ENCODE measurements at regions not wholly inside any gene's neighbourhood (a gene's known extent, or its start where the extent isn't known, plus 50 kb on each side); places are given as distances from the start of the nearest gene placed in this dataset.

DNA sequence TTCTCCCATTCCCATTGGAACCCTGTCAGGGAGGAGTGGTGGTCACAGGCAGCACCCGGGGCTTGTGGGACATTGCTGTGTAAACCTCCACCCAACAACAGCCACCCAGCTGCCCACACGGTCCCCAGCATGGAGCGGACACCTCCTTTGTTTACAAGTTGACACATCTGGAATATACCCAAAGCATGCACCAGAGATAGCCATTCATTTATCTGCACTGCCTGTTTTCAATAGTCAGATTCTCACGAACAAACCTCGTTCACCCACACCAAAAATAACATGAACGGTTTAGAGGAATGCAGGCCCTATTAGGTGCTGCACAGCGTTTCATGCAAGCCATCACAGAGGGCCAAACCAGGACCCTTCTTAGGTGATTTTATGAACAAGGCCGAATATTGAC is 244.8 kb downstream of the FOXL1 start:
- TF ChIP-seq, protein P1, sequence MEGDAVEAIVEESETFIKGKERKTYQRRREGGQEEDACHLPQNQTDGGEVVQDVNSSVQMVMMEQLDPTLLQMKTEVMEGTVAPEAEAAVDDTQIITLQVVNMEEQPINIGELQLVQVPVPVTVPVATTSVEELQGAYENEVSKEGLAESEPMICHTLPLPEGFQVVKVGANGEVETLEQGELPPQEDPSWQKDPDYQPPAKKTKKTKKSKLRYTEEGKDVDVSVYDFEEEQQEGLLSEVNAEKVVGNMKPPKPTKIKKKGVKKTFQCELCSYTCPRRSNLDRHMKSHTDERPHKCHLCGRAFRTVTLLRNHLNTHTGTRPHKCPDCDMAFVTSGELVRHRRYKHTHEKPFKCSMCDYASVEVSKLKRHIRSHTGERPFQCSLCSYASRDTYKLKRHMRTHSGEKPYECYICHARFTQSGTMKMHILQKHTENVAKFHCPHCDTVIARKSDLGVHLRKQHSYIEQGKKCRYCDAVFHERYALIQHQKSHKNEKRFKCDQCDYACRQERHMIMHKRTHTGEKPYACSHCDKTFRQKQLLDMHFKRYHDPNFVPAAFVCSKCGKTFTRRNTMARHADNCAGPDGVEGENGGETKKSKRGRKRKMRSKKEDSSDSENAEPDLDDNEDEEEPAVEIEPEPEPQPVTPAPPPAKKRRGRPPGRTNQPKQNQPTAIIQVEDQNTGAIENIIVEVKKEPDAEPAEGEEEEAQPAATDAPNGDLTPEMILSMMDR (IDR thresholded peaks at IDR 0.05) = no peak
- Histone ChIP-seq H3K4me1 (ENCODE audit: control insufficient read depth in 1 of 2, low read depth in 2 of 2) (peaks cover 0 to 13% of the 10 kb centered on the region in 2 donors), H3K27me3 (replicated peaks; ENCODE audit: insufficient read depth) (no peaks in the 10 kb centered on the region), H3K9me3 (no peaks in the 10 kb centered on the region), H3K27ac (no peak overlapping the region), H3K36me3 (no peaks in the 10 kb centered on the region), H3K4me3 (no peak overlapping the region)
- no peak for DNase-seq (ENCODE audit: low spot score)
- no peak for ATAC-seq (ENCODE audit: insufficient number of reproducible peaks, low FRiP score, low read depth)

DNA sequence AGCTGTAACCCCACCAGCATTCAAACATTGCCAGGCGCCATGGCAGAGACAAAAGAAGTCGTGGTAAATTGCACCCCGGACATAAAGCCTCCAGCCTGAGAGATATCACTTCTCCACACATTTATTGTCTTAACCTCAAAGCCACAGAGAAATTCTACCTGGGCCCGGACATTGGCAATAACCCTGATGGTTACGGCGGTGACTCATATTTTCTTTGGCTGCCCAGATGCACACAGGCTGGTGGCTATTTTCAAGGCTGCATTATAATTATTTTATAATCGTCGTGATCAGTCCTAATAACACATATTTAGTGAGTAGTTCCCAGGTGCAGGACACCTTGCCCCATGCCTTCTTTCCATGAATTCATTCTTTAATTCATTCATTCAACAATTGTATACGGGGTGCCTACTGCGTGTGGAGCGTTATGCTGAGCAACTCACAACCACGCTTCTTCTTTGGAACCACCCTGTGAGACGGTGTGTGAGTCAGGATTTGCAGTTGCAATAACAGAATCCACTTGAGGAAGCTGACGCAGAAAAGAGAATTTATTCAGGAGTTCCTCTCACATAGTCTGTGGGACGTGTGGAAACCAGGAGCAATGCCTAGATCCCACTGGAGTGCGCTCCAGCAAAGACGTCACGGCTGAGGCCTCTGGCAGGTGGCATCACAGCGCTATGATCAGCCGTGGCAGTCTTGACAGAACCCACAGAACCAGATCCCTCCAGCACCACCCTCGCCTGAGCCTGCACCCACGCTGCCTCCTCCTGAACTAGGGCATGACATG is 245.7 kb downstream of the FOXL1 start:
- Histone ChIP-seq H3K4me3 (no peak overlapping the region), H3K9me3 (no peaks in the 10 kb centered on the region), H3K36me3 (no peaks in the 10 kb centered on the region), H3K27me3 (replicated peaks; ENCODE audit: insufficient read depth) (no peaks in the 10 kb centered on the region), H3K4me1 (ENCODE audit: control insufficient read depth in 1 of 2, low read depth in 2 of 2) (peaks cover 0 to 3% of the 10 kb centered on the region in 2 donors), H3K27ac (no peak overlapping the region)
- TF ChIP-seq, protein P1 (IDR thresholded peaks at IDR 0.05) = no peak
- DNase-seq (ENCODE audit: low spot score) = no peak
- ATAC-seq (ENCODE audit: insufficient number of reproducible peaks, low FRiP score, low read depth) = no peak

DNA sequence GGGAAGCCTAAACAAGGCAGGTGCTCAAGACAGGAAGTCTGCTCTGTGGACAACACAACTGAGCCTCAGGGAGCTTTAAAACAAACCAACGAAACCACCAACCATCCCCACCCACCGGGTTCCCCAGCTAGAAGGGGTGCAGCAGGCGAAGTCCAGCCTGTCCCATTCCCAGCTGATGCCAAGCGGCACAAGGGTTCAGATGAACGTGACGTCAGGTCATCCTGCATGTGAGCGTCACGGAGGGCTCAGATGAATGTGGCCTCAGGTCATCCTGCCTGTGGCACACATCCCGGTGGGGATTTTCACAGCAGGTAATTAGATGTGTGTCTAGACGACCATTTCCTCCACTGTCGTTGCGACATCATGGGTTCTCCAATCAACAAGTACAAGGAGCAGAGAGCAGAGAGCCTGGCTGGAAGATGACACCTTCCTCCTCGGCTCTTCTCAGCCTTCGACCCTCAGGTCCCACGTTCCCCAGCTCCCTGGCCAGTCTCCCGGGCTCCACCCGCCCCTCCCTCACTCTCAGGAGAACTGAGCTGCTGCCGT is 246.5 kb downstream of the FOXL1 start:
- no peak for ATAC-seq (ENCODE audit: insufficient number of reproducible peaks, low FRiP score, low read depth)
- Histone ChIP-seq H3K27ac (no peak overlapping the region), H3K4me1 (ENCODE audit: control insufficient read depth in 1 of 2, low read depth in 2 of 2) (no peaks in the 10 kb centered on the region), H3K36me3 (no peaks in the 10 kb centered on the region), H3K9me3 (no peaks in the 10 kb centered on the region), H3K4me3 (no peak overlapping the region), H3K27me3 (replicated peaks; ENCODE audit: insufficient read depth) (no peaks in the 10 kb centered on the region)
- TF ChIP-seq, protein P1 (IDR thresholded peaks at IDR 0.05) = no peak
- DNase-seq (ENCODE audit: low spot score) = no peak

DNA sequence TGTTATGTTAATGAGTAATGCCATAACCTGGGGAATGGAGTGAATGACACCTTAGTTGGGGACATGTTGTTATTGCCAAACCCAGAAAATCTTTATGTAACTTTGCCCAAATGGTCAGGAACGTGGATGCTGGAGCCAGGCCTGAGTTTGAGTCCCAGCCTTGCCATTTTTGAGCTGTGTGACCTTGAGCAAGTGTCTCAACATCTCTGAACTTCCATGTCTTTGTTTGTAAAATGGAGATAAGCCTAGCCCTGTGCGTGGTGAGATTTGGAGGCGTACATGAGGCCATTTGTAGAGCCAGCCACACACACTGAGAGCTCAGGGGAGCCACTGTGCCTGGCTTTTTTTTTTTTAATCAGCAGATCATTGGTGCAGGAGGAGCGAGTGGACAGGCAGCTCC is 247.3 kb downstream of the FOXL1 start:
- Histone ChIP-seq H3K4me3 (no peak overlapping the region), H3K27ac (no peak overlapping the region), H3K36me3 (no peaks in the 10 kb centered on the region), H3K9me3 (no peaks in the 10 kb centered on the region), H3K27me3 (replicated peaks; ENCODE audit: insufficient read depth) (no peaks in the 10 kb centered on the region), H3K4me1 (ENCODE audit: control insufficient read depth in 1 of 2, low read depth in 2 of 2) (no peaks in the 10 kb centered on the region)
- ATAC-seq (ENCODE audit: insufficient number of reproducible peaks, low FRiP score, low read depth) = no peak
- TF ChIP-seq, protein P1 (IDR thresholded peaks at IDR 0.05) = no peak
- no peak for DNase-seq (ENCODE audit: low spot score)

DNA sequence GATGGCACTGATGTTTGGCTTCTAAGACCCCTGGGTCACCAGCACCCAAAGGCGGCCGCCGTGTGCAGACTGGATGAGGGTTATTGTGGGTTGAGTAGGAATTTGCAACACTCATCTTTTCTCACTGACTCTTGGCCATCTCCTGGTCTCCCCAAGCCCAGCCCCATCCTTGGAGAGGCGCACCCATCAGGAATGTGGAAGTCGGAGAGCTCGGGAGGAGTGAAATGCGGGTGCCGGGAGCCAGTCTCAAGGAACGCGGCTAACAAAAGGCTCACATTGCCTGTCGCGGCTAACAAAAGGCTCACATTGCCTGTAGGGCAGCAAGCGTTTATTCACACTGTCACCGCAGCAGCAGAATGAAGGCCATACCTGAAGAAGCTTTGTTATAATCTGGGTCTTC is 248.6 kb downstream of the FOXL1 start:
- ATAC-seq (ENCODE audit: insufficient number of reproducible peaks, low FRiP score, low read depth) (no peak), DNase-seq (ENCODE audit: low spot score) (no peak)
- H3K4me3 ChIP-seq = no peak overlapping the region
- TF ChIP-seq, protein P1 (IDR thresholded peaks at IDR 0.05) = no peak
- H3K27ac ChIP-seq = no peak overlapping the region
- H3K4me1 ChIP-seq (ENCODE audit: control insufficient read depth in 1 of 2, low read depth in 2 of 2) = no peaks in the 10 kb centered on the region
- H3K27me3 ChIP-seq (replicated peaks; ENCODE audit: insufficient read depth) = no peaks in the 10 kb centered on the region
- H3K9me3 ChIP-seq = no peaks in the 10 kb centered on the region
- no peaks in the 10 kb centered on the region for H3K36me3 ChIP-seq

All from thoracic aorta (tissue), 2 donors.